Activated CD4-positive, alpha-beta T cell treated with anti-CD3 and anti-CD28 coated beads, Interleukin-2, amount 50 U/mL, for 1 hour (primary cell): ENCODE measurements at regions not wholly inside any gene's neighbourhood (a gene's known extent, or its start where the extent isn't known, plus 50 kb on each side); places are given as distances from the start of the nearest gene placed in this dataset.

Source experiments
- DNase-seq: peaks from one replicate; pipeline ENCODE4 v3.0.0-alpha.2; 2020

- no peak for DNase-seq
Measured at GRCh38 chrY:15510984-15511650, 986.8 kb downstream of the NLGN4Y start.

- DNase-seq = no peak
Measured at GRCh38 chrY:15535131-15535530, 1010.8 kb downstream of the NLGN4Y start.

- DNase-seq = no peak
Measured at GRCh38 chrY:15535784-15536511, 1011.6 kb downstream of the NLGN4Y start.

GRCh38 chrY:15540516-15540915 is 1016.2 kb downstream of the NLGN4Y start:
- no peak for DNase-seq

GRCh38 chrY:15546177-15546754 is 1021.9 kb downstream of the NLGN4Y start:
- DNase-seq = no peak

- DNase-seq = no peak
Measured at GRCh38 chrY:15552074-15552473, 1027.7 kb downstream of the NLGN4Y start.

- DNase-seq = no peak
Measured at GRCh38 chrY:15554991-15555390, 1030.7 kb downstream of the NLGN4Y start.

GRCh38 chrY:15559169-15559568 is 1034.8 kb downstream of the NLGN4Y start:
- no peak for DNase-seq

GRCh38 chrY:15560840-15561239 is 1036.5 kb downstream of the NLGN4Y start:
- DNase-seq = no peak

GRCh38 chrY:15561501-15562289 is 1037.4 kb downstream of the NLGN4Y start:
- DNase-seq = no peak

GRCh38 chrY:15577886-15578285 is 1053.6 kb downstream of the NLGN4Y start:
- no peak for DNase-seq

- no peak for DNase-seq
Measured at GRCh38 chrY:15578761-15579160, 1054.4 kb downstream of the NLGN4Y start.

- DNase-seq = no peak
Measured at GRCh38 chrY:15579245-15579644, 1054.9 kb downstream of the NLGN4Y start.

- no peak for DNase-seq
Measured at GRCh38 chrY:15583111-15583510, 1058.8 kb downstream of the NLGN4Y start.

- DNase-seq = no peak
Measured at GRCh38 chrY:15592957-15593356, 1068.6 kb downstream of the NLGN4Y start.

- no peak for DNase-seq
Measured at GRCh38 chrY:15593476-15594160, 1069.3 kb downstream of the NLGN4Y start.

GRCh38 chrY:15594179-15594578 is 1069.8 kb downstream of the NLGN4Y start:
- DNase-seq = no peak

- DNase-seq = no peak
Measured at GRCh38 chrY:15600565-15600964, 1076.2 kb downstream of the NLGN4Y start.

- no peak for DNase-seq
Measured at GRCh38 chrY:15624370-15624769, 1100.0 kb downstream of the NLGN4Y start.

GRCh38 chrY:15624928-15625327 is 1100.6 kb downstream of the NLGN4Y start:
- no peak for DNase-seq

GRCh38 chrY:15648198-15648597 is 1123.9 kb downstream of the NLGN4Y start:
- no peak for DNase-seq

- DNase-seq = no peak
Measured at GRCh38 chrY:15650056-15650455, 1125.7 kb downstream of the NLGN4Y start.

- DNase-seq = no peak
Measured at GRCh38 chrY:15688531-15688930, 1164.2 kb downstream of the NLGN4Y start.
